Mammary epithelial cell (primary cell): ENCODE measurements at regions not wholly inside any gene's neighbourhood (a gene's known extent, or its start where the extent isn't known, plus 50 kb on each side); places are given as distances from the start of the nearest gene placed in this dataset.

Source experiments
- EZH2 ChIP-seq: IDR thresholded peaks from 2 replicates; pipeline ENCODE4 v1.6.1; 2012; ENCODE audit warnings: low read length, inconsistent platforms, borderline replicate concordance
- TF ChIP-seq, protein P1 (sequence below), 2 donors: IDR thresholded peaks in 1 of 2; conservative IDR thresholded peaks in 1 of 2; 2 replicates each; pipeline ENCODE4 v1.5.1; 2011 to 2012; ENCODE audit warnings: inconsistent platforms in 2 of 2, low read length in 2 of 2, mild to moderate bottlenecking in 2 of 2, control low read depth in 1 of 2, low read depth in 1 of 2; ENCODE audit not compliant: insufficient read depth in 1 of 2; ENCODE audit errors: extremely low read depth in 1 of 2

DNA sequence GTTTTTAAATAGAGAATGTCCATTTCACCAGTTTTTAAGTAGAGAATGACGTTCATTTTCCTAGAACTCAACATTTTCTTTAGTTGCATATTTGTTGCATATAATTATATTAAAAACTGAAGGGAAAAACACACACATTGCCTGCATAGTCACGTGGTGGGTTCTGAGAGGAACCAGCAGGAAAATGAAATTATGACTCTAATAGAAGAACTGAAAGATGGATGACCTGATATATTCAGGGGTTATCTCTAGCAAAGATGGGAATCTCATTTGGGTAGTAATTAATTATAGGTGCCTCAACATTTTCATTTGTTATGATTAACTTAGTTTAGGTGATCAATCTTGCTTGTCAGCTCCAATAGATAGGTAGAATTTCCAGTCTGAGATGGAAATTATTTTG is 288.3 kb downstream of the TRIB2 start:
- TF ChIP-seq, protein P1, sequence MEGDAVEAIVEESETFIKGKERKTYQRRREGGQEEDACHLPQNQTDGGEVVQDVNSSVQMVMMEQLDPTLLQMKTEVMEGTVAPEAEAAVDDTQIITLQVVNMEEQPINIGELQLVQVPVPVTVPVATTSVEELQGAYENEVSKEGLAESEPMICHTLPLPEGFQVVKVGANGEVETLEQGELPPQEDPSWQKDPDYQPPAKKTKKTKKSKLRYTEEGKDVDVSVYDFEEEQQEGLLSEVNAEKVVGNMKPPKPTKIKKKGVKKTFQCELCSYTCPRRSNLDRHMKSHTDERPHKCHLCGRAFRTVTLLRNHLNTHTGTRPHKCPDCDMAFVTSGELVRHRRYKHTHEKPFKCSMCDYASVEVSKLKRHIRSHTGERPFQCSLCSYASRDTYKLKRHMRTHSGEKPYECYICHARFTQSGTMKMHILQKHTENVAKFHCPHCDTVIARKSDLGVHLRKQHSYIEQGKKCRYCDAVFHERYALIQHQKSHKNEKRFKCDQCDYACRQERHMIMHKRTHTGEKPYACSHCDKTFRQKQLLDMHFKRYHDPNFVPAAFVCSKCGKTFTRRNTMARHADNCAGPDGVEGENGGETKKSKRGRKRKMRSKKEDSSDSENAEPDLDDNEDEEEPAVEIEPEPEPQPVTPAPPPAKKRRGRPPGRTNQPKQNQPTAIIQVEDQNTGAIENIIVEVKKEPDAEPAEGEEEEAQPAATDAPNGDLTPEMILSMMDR (conservative IDR thresholded peaks at IDR 0.05 in 1 of 2, IDR thresholded peaks at IDR 0.05 in 1 of 2; ENCODE audit: extremely low read depth in 1 of 2, insufficient read depth in 1 of 2, low read depth in 1 of 2, low read length in 2 of 2), result no peak
- TF ChIP-seq EZH2, result no peak
